Right lobe of liver (tissue), 4 donors: ENCODE measurements at regions not wholly inside any gene's neighbourhood (a gene's known extent, or its start where the extent isn't known, plus 50 kb on each side); places are given as distances from the start of the nearest gene placed in this dataset.

ENCODE experiments used
- POLR2A ChIP-seq: fragments of 450-650 bp; IDR thresholded peaks from one replicate; pipeline ENCODE4 v1.6.1; 2017; ENCODE audit warnings: antibody characterized with exemption, mild to moderate bottlenecking
- TF ChIP-seq, protein P1 (sequence below), 4 donors: fragments of 200-600 bp in 3 of 4; fragments of 450-650 bp in 1 of 4; IDR thresholded peaks; one replicate each; pipeline versions ENCODE4 v1.5.1 to v1.8.0; 2016 to 2022; ENCODE audit warnings: antibody characterized with exemption in 4 of 4, mild to moderate bottlenecking in 2 of 4
- donor health status: DM: no; HTN: no; CAD: no.
- donor health status: DM: no; HTN: no; CAD: no.
- donor health status: DM: no; HTN: yes; CAD: no.

- TF ChIP-seq, protein P1, sequence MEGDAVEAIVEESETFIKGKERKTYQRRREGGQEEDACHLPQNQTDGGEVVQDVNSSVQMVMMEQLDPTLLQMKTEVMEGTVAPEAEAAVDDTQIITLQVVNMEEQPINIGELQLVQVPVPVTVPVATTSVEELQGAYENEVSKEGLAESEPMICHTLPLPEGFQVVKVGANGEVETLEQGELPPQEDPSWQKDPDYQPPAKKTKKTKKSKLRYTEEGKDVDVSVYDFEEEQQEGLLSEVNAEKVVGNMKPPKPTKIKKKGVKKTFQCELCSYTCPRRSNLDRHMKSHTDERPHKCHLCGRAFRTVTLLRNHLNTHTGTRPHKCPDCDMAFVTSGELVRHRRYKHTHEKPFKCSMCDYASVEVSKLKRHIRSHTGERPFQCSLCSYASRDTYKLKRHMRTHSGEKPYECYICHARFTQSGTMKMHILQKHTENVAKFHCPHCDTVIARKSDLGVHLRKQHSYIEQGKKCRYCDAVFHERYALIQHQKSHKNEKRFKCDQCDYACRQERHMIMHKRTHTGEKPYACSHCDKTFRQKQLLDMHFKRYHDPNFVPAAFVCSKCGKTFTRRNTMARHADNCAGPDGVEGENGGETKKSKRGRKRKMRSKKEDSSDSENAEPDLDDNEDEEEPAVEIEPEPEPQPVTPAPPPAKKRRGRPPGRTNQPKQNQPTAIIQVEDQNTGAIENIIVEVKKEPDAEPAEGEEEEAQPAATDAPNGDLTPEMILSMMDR (IDR thresholded peaks at IDR 0.05) = no peak
- TF ChIP-seq POLR2A = no peak
Observed at GRCh38 chr18:73992242-73993022, 155.2 kb downstream of the FBXO15 start.
